Right lobe of liver (tissue), 6 donors: ENCODE measurements at regions not wholly inside any gene's neighbourhood (a gene's known extent, or its start where the extent isn't known, plus 50 kb on each side); places are given as distances from the start of the nearest gene placed in this dataset.
"Not testable (repeated sequence)": the region's sequence is repeated elsewhere in the genome, so short reads cannot be mapped to it uniquely, and the experiment has no call there.

Experiments used
- ATAC-seq, 4 donors: fragments of 200-7000 bp; cut with Tn5 transposase; one replicate each; pipeline ENCODE4 v1.9.1; 2020; ENCODE audit warnings: mild to moderate bottlenecking in 4 of 4, moderate library complexity in 4 of 4
- DNase-seq, 3 donors: peaks; one replicate each; pipeline ENCODE4 v3.0.0-alpha.2; 2020
- H3K27ac ChIP-seq, 3 donors: fragments of 200-600 bp; one replicate each; pipeline ENCODE4 v1.8.0; 2022
- H3K27me3 ChIP-seq, 2 donors: fragments of 200-600 bp; one replicate each; pipeline ENCODE4 v1.8.0; 2022
- H3K36me3 ChIP-seq, 4 donors: fragments of 200-600 bp; sonication (generic) in 1 of 4; one replicate each; pipeline versions ENCODE4 v1.5.1 to v1.8.0; 2017 to 2022; ENCODE audit warnings: control low read depth in 1 of 4
- H3K4me1 ChIP-seq, 4 donors: fragments of 200-600 bp; sonication (generic) in 1 of 4; one replicate each; pipeline versions ENCODE4 v1.5.1 to v1.8.0; 2017 to 2022; ENCODE audit warnings: control low read depth in 1 of 4
- H3K4me3 ChIP-seq, 3 donors: fragments of 200-600 bp; one replicate each; pipeline ENCODE4 v1.8.0; 2022
- H3K9me3 ChIP-seq, 4 donors: fragments of 200-600 bp; sonication (generic) in 1 of 4; one replicate each; pipeline versions ENCODE4 v1.5.1 to v1.8.0; 2017 to 2022; ENCODE audit warnings: control low read depth in 1 of 4
- CTCF ChIP-seq, 4 donors: fragments of 200-600 bp in 3 of 4; fragments of 450-650 bp in 1 of 4; IDR thresholded peaks; one replicate each; pipeline versions ENCODE4 v1.5.1 to v1.8.0; 2016 to 2022; ENCODE audit warnings: antibody characterized with exemption in 4 of 4, mild to moderate bottlenecking in 2 of 4
- POLR2A ChIP-seq: fragments of 450-650 bp; IDR thresholded peaks from one replicate; pipeline ENCODE4 v1.6.1; 2017; ENCODE audit warnings: antibody characterized with exemption, mild to moderate bottlenecking
- WGBS: methylation state at CpG from one replicate; pipeline ENCODE4 v1.1.6; 2018; ENCODE audit warnings: low coverage, low lambda C conversion rate; ENCODE audit not compliant: insufficient coverage; ENCODE audit errors: missing lambda C conversion rate; 5-methylcytosine and 5-hydroxymethylcytosine counted together
- intact Hi-C, 2 donors: fragments of 100-400 bp; cut with DNase I; formaldehyde crosslinking; loops; one replicate each; pipeline versions ENCODE4 v1.11.2 to v1.14.1; 2022
- donor health status: DM: no; HTN: yes; CAD: no.
- donor health status: DM: no; HTN: no; CAD: no.
- donor health status: DM: no; HTN: no; CAD: no.
- donor health status: DM: no; HTN: yes; CAD: no.
- donor health status: DM: no; HTN: yes; CAD: no.

- Histone ChIP-seq H3K36me3 (no peaks in the 10 kb centered on the region), H3K9me3 (no peaks in the 10 kb centered on the region), H3K27ac (no peak overlapping the region), H3K4me3 (no peak overlapping the region), H3K27me3 (no peaks in the 10 kb centered on the region), H3K4me1 (no peaks in the 10 kb centered on the region)
- whole genome bisulfite sequencing, result 1% methylated on average over 25 of the region's 34 CpGs
- no peak for DNase-seq
- intact Hi-C loops, result no loop called here
- no peak for TF ChIP-seq CTCF (IDR thresholded peaks at IDR 0.05)
- no peak for TF ChIP-seq POLR2A
- ATAC-seq, result peak in 1 of 4 donors; percentile 37
Measured at GRCh38 chr5:176133289-176133870, 104.8 kb upstream of the SIMC1 start.

GRCh38 chr5:176133877-176134276, 104.3 kb upstream of the SIMC1 start:
- no peak overlapping the region for H3K27ac ChIP-seq
- H3K9me3 ChIP-seq, result no peaks in the 10 kb centered on the region
- TF ChIP-seq CTCF (IDR thresholded peaks at IDR 0.05), result no peak
- TF ChIP-seq POLR2A, result no peak
- no peaks in the 10 kb centered on the region for H3K27me3 ChIP-seq
- no peaks in the 10 kb centered on the region for H3K4me1 ChIP-seq
- H3K36me3 ChIP-seq, result no peaks in the 10 kb centered on the region
- DNase-seq, result no peak
- 14% methylated on average over 6 of the region's 15 CpGs for WGBS
- no peak for ATAC-seq
- intact Hi-C loops, result no loop called here
- H3K4me3 ChIP-seq, result no peak overlapping the region

GRCh38 chr5:176134529-176135223, 103.5 kb upstream of the SIMC1 start:
- intact Hi-C loops, result no loop called here
- TF ChIP-seq CTCF (IDR thresholded peaks at IDR 0.05), result no peak
- TF ChIP-seq POLR2A, result no peak
- Histone ChIP-seq H3K36me3 (no peaks in the 10 kb centered on the region), H3K9me3 (no peaks in the 10 kb centered on the region), H3K4me1 (no peaks in the 10 kb centered on the region), H3K27ac (no peak overlapping the region), H3K4me3 (no peak overlapping the region), H3K27me3 (no peaks in the 10 kb centered on the region)
- 47% methylated on average over 4 of the region's 17 CpGs for whole genome bisulfite sequencing
- no peak for DNase-seq
- ATAC-seq, result peak in 2 of 4 donors; percentile 14 to 23

GRCh38 chr5:176140138-176140537, 98.1 kb upstream of the SIMC1 start:
- 67% methylated on average over 1 of the region's 1 CpG for WGBS
- ATAC-seq, H3K27me3 ChIP-seq, H3K9me3 ChIP-seq, H3K27ac ChIP-seq, H3K36me3 ChIP-seq, H3K4me1 ChIP-seq, H3K4me3 ChIP-seq, DNase-seq, intact Hi-C loops: not testable (repeated sequence)

- no peak overlapping the region for H3K4me3 ChIP-seq
- ATAC-seq (no peak), DNase-seq (no peak)
- no peak for TF ChIP-seq CTCF (IDR thresholded peaks at IDR 0.05)
- TF ChIP-seq POLR2A, result no peak
- no peaks in the 10 kb centered on the region for H3K4me1 ChIP-seq
- intact Hi-C loops, result no loop called here
- H3K36me3 ChIP-seq, result no peaks in the 10 kb centered on the region
- 79% methylated on average over 2 of the region's 2 CpGs for WGBS
- no peak overlapping the region for H3K27ac ChIP-seq
- no peaks in the 10 kb centered on the region for H3K27me3 ChIP-seq
- H3K9me3 ChIP-seq, result no peaks in the 10 kb centered on the region
Measured at GRCh38 chr5:176144508-176144907, 93.7 kb upstream of the SIMC1 start.

- H3K27me3 ChIP-seq, ATAC-seq, intact Hi-C loops, H3K27ac ChIP-seq, H3K4me3 ChIP-seq, H3K36me3 ChIP-seq, H3K9me3 ChIP-seq, H3K4me1 ChIP-seq, DNase-seq: not testable (repeated sequence)
- WGBS, result 100% methylated on average over 1 of the region's 3 CpGs
Measured at GRCh38 chr5:176149948-176150347, 88.3 kb upstream of the SIMC1 start.
